ENCODE measurements at regions not wholly inside any gene's neighbourhood (a gene's known extent, or its start where the extent isn't known, plus 50 kb on each side); places are given as distances from the start of the nearest gene placed in this dataset.

- no peak for TF ChIP-seq CTCF (IDR thresholded peaks at IDR 0.05; ENCODE audit: low read depth, low read length)
- no peak for DNase-seq (ENCODE audit: extremely low read depth, low read depth)
These were observed 99.1 kb downstream of the UQCRFS1 start for GRCh38 chr19:29113838-29114237.

DNA sequence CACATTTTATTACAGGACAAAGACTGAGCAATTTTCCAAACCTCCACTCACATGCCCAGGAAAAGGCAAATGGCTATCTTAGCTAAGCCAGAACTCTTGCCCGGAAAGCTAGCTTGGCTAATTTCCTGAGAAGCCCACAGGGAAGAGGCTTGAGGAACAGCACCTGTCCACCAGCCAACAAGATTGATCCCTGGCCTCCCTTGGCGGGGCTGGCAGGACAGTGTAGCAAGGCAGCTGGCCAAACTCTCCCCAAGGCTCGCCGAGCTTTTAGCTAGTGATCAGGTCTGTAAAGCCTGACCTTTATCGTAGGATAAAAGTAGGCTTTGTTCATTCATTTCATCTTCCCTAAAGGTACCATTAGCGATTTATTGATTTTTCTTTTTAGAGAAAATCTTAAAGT is 101.4 kb downstream of the UQCRFS1 start:
- DNase-seq (ENCODE audit: extremely low read depth, low read depth) = no peak
- TF ChIP-seq CTCF (IDR thresholded peaks at IDR 0.05; ENCODE audit: low read depth, low read length) = no peak

- no peak for TF ChIP-seq CTCF (IDR thresholded peaks at IDR 0.05; ENCODE audit: low read depth, low read length)
- no peak for DNase-seq (ENCODE audit: extremely low read depth, low read depth)
These were observed 105.1 kb downstream of the UQCRFS1 start for GRCh38 chr19:29107831-29108230.

- DNase-seq (ENCODE audit: extremely low read depth, low read depth) = no peak
- TF ChIP-seq CTCF (IDR thresholded peaks at IDR 0.05; ENCODE audit: low read depth, low read length) = no peak
These were observed 106.5 kb downstream of the UQCRFS1 start for GRCh38 chr19:29106346-29106885.

DNA sequence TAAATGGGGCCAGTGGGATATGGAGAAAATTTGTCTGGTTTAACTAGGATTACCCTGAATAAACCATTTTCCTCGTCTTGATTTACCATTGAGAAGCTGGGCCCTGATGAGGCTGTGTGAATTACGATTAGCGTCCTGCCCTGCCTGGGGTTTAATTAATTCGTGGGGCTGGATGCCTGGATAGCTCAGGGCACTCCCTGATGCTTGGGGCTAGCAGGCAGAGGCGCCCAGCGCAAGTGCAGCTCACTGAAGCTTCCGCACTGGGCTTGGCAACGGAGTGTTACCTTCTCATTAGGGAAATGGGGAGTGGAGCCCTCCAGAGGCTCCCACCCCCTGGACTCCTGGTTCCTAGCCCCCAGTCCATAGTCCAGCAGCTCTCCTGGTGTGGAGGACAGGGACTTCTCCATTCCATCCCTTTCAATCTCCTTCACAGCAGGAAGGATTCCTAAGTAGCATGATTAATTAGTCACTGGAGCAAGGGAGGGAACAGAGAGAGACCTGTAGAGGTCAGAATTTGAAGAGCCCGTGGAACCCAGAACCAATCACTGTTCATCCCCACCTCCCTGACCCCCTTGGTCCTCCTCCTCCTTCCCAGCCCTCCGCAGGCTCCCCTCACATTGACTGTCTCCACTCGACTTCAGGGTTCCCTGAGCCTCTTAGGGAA is 107.2 kb downstream of the UQCRFS1 start:
- no peak for DNase-seq (ENCODE audit: extremely low read depth, low read depth)
- TF ChIP-seq CTCF (IDR thresholded peaks at IDR 0.05; ENCODE audit: low read depth, low read length) = no peak

DNA sequence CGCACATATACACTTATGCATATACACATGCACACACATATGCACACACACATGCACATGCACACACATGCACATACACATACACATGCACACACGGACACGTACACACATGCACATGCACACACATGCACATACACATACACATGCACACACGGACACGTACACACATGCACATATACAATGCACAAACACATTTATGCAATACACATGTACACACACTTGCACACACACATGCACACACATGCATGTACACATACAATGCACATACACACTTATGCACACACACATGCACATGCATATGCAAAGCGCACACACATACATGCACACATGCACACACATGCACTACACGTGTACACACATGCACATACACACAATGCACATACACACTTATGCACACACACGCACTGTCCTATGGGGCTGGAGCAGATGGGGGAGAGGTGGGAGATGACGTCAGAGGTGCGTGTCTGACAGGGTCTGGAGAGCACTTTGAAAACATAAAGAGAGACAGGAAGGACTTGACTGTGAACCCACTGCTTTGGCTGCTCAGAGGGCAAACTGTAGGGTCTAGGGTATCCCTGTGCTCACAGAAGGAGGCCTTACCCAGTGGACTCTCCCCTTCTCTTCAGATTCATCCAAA is 108.2 kb downstream of the UQCRFS1 start:
- DNase-seq (ENCODE audit: extremely low read depth, low read depth) = no peak
- TF ChIP-seq CTCF (IDR thresholded peaks at IDR 0.05; ENCODE audit: low read depth, low read length) = no peak

GRCh38 chr19:29098863-29099481 is 114.0 kb downstream of the UQCRFS1 start:
- TF ChIP-seq CTCF (IDR thresholded peaks at IDR 0.05; ENCODE audit: low read depth, low read length) = no peak
- peak; percentile 83 for DNase-seq (ENCODE audit: extremely low read depth, low read depth)

Measured in AG09319 (cell line).